Thyroid gland (tissue), 4 donors: ENCODE measurements at regions not wholly inside any gene's neighbourhood (a gene's known extent, or its start where the extent isn't known, plus 50 kb on each side); places are given as distances from the start of the nearest gene placed in this dataset.

Source experiments
- CTCF ChIP-seq, 6 experiments: fragments of 200-600 bp in 3 of 6; fragments of 450-650 bp in 3 of 6; sonication (generic) in 3 of 6; IDR thresholded peaks; one replicate each; pipeline ENCODE4 v1.5.1; 2016 to 2019; ENCODE audit warnings: antibody characterized with exemption in 6 of 6, mild to moderate bottlenecking in 2 of 6, inconsistent platforms in 1 of 6, moderate library complexity in 1 of 6
- POLR2A ChIP-seq, 2 donors: fragments of 450-650 bp; IDR thresholded peaks; one replicate each; pipeline ENCODE4 v1.6.1; 2017; ENCODE audit warnings: antibody characterized with exemption in 2 of 2, mild to moderate bottlenecking in 2 of 2, moderate library complexity in 1 of 2

DNA sequence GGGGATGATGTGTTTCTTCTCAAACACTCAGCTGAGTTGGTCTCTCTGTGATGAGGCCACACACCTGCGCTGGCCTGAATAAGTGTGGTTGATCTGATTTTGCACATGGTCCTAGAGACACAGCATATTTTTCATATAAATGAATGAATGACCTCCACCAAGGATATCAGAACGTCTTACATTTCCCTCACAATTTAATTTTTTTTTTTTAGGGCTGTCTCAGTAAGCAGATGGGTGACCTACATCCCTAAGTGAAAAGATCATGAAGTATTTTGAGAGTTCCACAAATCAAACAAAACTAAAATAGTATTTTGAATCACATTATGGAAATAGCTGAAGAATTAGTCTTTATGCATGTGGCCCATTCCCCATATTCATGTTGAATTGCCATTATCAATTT is 333.7 kb upstream of the TMTC1 start:
- no peak for TF ChIP-seq CTCF (IDR thresholded peaks at IDR 0.05)
- TF ChIP-seq POLR2A (IDR thresholded peaks at IDR 0.05) = no peak
